ENCODE measurements at regions not wholly inside any gene's neighbourhood (a gene's known extent, or its start where the extent isn't known, plus 50 kb on each side); places are given as distances from the start of the nearest gene placed in this dataset.

GRCh38 chr14:85085981-85086380 lies 444.0 kb upstream of the FLRT2 start:
- Mint-ChIP-seq H3K4me1 (no peaks in the 10 kb centered on the region), H3K9me3 (no peaks in the 10 kb centered on the region), H3K27ac (no peak overlapping the region), H3K27me3 (ENCODE audit: insufficient read depth, low read depth, poor library complexity) (peaks cover 6% of the 10 kb centered on the region), H3K36me3 (ENCODE audit: low read depth) (no peaks in the 10 kb centered on the region), H3K4me3 (no peak overlapping the region)
- Histone ChIP-seq H2AFZ (no peak overlapping the region), H4K20me1 (replicated peaks; ENCODE audit: insufficient read depth) (no peaks in the 10 kb centered on the region), H3F3A (replicated peaks; ENCODE audit: low read depth) (no peaks in the 10 kb centered on the region), H3K4me2 (no peak overlapping the region), H3K36me3 (ENCODE audit: insufficient read depth) (no peaks in the 10 kb centered on the region), H3K27ac (ENCODE audit: low read depth) (no peak overlapping the region), H3K27me3 (ENCODE audit: insufficient read depth) (no peaks in the 10 kb centered on the region), H3K4me1 (ENCODE audit: insufficient read depth) (no peaks in the 10 kb centered on the region), H3K4me3 (no peak overlapping the region), H3K79me2 (replicated peaks; ENCODE audit: insufficient read depth) (no peaks in the 10 kb centered on the region), H3K9me2 (ENCODE audit: insufficient read depth) (0 out of 2 replicates have a peak, but pooled peaks cover 3% of the 10 kb centered on the region)
- TF ChIP-seq, protein P1, sequence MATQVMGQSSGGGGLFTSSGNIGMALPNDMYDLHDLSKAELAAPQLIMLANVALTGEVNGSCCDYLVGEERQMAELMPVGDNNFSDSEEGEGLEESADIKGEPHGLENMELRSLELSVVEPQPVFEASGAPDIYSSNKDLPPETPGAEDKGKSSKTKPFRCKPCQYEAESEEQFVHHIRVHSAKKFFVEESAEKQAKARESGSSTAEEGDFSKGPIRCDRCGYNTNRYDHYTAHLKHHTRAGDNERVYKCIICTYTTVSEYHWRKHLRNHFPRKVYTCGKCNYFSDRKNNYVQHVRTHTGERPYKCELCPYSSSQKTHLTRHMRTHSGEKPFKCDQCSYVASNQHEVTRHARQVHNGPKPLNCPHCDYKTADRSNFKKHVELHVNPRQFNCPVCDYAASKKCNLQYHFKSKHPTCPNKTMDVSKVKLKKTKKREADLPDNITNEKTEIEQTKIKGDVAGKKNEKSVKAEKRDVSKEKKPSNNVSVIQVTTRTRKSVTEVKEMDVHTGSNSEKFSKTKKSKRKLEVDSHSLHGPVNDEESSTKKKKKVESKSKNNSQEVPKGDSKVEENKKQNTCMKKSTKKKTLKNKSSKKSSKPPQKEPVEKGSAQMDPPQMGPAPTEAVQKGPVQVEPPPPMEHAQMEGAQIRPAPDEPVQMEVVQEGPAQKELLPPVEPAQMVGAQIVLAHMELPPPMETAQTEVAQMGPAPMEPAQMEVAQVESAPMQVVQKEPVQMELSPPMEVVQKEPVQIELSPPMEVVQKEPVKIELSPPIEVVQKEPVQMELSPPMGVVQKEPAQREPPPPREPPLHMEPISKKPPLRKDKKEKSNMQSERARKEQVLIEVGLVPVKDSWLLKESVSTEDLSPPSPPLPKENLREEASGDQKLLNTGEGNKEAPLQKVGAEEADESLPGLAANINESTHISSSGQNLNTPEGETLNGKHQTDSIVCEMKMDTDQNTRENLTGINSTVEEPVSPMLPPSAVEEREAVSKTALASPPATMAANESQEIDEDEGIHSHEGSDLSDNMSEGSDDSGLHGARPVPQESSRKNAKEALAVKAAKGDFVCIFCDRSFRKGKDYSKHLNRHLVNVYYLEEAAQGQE (IDR thresholded peaks at IDR 0.05; ENCODE audit: unreplicated experiment) = no peak
- TF ChIP-seq CREB1 (CRISPR knock-in tag; IDR thresholded peaks at IDR 0.05; ENCODE audit: low read depth) (no peak), ETS1 (IDR thresholded peaks at IDR 0.05) (no peak), EZH2 (IDR thresholded peaks at IDR 0.05; ENCODE audit: low read depth, unreplicated experiment) (no peak), POLR2AphosphoS5 (IDR thresholded peaks at IDR 0.05; ENCODE audit: low read depth) (no peak), STAT1 (IDR thresholded peaks at IDR 0.05; ENCODE audit: unreplicated experiment) (no peak), ZNF331 (CRISPR knock-in tag; IDR thresholded peaks at IDR 0.05; ENCODE audit: low read depth) (no peak), NANOG (IDR thresholded peaks at IDR 0.05; ENCODE audit: borderline replicate concordance) (no peak), ZNF114 (CRISPR knock-in tag; IDR thresholded peaks at IDR 0.05) (no peak)
- TF ChIP-seq, protein P2, sequence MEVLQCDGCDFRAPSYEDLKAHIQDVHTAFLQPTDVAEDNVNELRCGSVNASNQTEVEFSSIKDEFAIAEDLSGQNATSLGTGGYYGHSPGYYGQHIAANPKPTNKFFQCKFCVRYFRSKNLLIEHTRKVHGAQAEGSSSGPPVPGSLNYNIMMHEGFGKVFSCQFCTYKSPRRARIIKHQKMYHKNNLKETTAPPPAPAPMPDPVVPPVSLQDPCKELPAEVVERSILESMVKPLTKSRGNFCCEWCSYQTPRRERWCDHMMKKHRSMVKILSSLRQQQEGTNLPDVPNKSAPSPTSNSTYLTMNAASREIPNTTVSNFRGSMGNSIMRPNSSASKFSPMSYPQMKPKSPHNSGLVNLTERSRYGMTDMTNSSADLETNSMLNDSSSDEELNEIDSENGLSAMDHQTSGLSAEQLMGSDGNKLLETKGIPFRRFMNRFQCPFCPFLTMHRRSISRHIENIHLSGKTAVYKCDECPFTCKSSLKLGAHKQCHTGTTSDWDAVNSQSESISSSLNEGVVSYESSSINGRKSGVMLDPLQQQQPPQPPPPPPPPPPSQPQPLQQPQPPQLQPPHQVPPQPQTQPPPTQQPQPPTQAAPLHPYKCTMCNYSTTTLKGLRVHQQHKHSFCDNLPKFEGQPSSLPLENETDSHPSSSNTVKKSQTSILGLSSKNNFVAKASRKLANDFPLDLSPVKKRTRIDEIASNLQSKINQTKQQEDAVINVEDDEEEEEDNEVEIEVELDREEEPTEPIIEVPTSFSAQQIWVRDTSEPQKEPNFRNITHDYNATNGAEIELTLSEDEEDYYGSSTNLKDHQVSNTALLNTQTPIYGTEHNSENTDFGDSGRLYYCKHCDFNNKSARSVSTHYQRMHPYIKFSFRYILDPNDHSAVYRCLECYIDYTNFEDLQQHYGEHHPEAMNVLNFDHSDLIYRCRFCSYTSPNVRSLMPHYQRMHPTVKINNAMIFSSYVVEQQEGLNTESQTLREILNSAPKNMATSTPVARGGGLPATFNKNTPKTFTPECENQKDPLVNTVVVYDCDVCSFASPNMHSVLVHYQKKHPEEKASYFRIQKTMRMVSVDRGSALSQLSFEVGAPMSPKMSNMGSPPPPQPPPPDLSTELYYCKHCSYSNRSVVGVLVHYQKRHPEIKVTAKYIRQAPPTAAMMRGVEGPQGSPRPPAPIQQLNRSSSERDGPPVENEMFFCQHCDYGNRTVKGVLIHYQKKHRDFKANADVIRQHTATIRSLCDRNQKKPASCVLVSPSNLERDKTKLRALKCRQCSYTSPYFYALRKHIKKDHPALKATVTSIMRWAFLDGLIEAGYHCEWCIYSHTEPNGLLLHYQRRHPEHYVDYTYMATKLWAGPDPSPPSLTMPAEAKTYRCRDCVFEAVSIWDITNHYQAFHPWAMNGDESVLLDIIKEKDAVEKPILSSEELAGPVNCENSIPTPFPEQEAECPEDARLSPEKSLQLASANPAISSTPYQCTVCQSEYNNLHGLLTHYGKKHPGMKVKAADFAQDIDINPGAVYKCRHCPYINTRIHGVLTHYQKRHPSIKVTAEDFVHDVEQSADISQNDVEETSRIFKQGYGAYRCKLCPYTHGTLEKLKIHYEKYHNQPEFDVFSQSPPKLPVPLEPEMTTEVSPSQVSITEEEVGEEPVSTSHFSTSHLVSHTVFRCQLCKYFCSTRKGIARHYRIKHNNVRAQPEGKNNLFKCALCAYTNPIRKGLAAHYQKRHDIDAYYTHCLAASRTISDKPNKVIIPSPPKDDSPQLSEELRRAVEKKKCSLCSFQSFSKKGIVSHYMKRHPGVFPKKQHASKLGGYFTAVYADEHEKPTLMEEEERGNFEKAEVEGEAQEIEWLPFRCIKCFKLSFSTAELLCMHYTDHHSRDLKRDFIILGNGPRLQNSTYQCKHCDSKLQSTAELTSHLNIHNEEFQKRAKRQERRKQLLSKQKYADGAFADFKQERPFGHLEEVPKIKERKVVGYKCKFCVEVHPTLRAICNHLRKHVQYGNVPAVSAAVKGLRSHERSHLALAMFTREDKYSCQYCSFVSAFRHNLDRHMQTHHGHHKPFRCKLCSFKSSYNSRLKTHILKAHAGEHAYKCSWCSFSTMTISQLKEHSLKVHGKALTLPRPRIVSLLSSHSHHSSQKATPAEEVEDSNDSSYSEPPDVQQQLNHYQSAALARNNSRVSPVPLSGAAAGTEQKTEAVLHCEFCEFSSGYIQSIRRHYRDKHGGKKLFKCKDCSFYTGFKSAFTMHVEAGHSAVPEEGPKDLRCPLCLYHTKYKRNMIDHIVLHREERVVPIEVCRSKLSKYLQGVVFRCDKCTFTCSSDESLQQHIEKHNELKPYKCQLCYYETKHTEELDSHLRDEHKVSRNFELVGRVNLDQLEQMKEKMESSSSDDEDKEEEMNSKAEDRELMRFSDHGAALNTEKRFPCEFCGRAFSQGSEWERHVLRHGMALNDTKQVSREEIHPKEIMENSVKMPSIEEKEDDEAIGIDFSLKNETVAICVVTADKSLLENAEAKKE (CRISPR knock-in tag; IDR thresholded peaks at IDR 0.05) = no peak
- TF ChIP-seq, protein P3, sequence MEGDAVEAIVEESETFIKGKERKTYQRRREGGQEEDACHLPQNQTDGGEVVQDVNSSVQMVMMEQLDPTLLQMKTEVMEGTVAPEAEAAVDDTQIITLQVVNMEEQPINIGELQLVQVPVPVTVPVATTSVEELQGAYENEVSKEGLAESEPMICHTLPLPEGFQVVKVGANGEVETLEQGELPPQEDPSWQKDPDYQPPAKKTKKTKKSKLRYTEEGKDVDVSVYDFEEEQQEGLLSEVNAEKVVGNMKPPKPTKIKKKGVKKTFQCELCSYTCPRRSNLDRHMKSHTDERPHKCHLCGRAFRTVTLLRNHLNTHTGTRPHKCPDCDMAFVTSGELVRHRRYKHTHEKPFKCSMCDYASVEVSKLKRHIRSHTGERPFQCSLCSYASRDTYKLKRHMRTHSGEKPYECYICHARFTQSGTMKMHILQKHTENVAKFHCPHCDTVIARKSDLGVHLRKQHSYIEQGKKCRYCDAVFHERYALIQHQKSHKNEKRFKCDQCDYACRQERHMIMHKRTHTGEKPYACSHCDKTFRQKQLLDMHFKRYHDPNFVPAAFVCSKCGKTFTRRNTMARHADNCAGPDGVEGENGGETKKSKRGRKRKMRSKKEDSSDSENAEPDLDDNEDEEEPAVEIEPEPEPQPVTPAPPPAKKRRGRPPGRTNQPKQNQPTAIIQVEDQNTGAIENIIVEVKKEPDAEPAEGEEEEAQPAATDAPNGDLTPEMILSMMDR (conservative IDR thresholded peaks at IDR 0.05; ENCODE audit: low read depth in 2 of 2) = no peak
- ATAC-seq (no peak), DNase-seq (ENCODE audit: low spot score) (no peak)

Data from GM23338 (cell line).